ENCODE measurements at regions not wholly inside any gene's neighbourhood (a gene's known extent, or its start where the extent isn't known, plus 50 kb on each side); places are given as distances from the start of the nearest gene placed in this dataset.

DNA sequence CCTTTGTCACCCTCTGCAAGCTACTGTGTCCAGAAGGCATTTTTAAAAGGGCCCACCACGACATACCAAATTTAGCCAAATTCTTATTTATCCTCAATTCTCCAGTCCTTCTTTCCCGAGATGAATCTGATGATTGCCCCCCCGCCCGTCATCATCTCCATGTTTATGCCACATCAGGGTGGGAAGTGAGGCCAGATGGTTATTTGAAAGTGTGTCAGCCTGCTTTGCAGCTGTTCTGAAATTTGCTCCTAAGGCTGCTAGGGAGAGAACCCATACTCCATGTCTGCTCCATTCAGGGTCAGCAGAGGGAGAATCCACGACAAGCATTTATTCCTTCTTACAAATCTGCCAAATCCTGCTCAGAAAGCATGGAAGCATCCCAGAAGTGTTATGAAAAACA lies 337.8 kb downstream of the ADAMTS20 start:
- no peak for FAIRE-seq
- H3K4me3 Mint-ChIP-seq (ENCODE audit: unreplicated experiment), result no peak overlapping the region

DNA sequence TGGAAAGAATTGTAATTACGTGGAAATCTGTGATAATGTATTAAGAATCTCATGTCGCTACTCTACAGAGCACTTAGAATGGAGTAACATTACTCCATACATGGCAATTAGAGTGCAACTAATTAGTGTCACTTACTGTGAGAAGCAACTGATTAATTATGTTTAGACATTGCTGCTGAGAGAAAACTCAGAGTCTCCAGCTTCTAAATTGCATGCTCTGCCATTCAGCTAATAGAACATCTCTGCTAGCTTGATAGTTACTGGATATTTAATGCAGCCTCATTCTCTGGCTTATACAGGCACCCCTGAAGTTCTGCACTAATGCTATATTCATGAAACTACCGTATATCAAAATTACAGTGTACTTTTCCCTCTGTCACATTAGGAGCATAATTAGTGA lies 338.4 kb downstream of the ADAMTS20 start:
- Histone ChIP-seq H3K4me1 (ENCODE audit: insufficient read depth, low read length) (peaks cover 24% of the 10 kb centered on the region), H3K36me3 (ENCODE audit: insufficient read depth, low read length) (no peaks in the 10 kb centered on the region), H3K79me2 (ENCODE audit: insufficient read depth, low read length) (no peaks in the 10 kb centered on the region), H3K4me2 (ENCODE audit: low read length) (no peak overlapping the region), H4K20me1 (ENCODE audit: insufficient read depth, low read length) (no peaks in the 10 kb centered on the region), H3K27me3 (ENCODE audit: insufficient read depth, low read length) (no peaks in the 10 kb centered on the region), H3K27ac (ENCODE audit: low read depth, low read length) (no peak overlapping the region), H3K9me3 (ENCODE audit: insufficient read depth, low read depth, low read length) (no peaks in the 10 kb centered on the region), H3K9ac (ENCODE audit: low read length) (no peak overlapping the region), H2AFZ (ENCODE audit: low read depth, low read length) (no peak overlapping the region), H3K4me3 (ENCODE audit: insufficient read depth, low read depth, low read length) (no peak overlapping the region)
- H3K4me3 Mint-ChIP-seq (ENCODE audit: unreplicated experiment), result no peak overlapping the region
- DNase-seq (ENCODE audit: low read depth) (no peak), FAIRE-seq (no peak)
- no peaks in the 10 kb centered on the region for H3K9me3 Mint-ChIP-seq (ENCODE audit: unreplicated experiment)
- no peaks in the 10 kb centered on the region for H3K36me3 Mint-ChIP-seq (ENCODE audit: low read depth, unreplicated experiment)
- H3K4me1 Mint-ChIP-seq (ENCODE audit: low read depth, unreplicated experiment), result peaks cover 18% of the 10 kb centered on the region
- no peak overlapping the region for H3K27ac Mint-ChIP-seq (ENCODE audit: unreplicated experiment)
- peaks cover 1% of the 10 kb centered on the region for H3K27me3 Mint-ChIP-seq (ENCODE audit: low read depth, unreplicated experiment)
- no peak for TF ChIP-seq EZH2 (IDR thresholded peaks at IDR 0.05; ENCODE audit: insufficient read depth, low read length)
- TF ChIP-seq, protein P1, sequence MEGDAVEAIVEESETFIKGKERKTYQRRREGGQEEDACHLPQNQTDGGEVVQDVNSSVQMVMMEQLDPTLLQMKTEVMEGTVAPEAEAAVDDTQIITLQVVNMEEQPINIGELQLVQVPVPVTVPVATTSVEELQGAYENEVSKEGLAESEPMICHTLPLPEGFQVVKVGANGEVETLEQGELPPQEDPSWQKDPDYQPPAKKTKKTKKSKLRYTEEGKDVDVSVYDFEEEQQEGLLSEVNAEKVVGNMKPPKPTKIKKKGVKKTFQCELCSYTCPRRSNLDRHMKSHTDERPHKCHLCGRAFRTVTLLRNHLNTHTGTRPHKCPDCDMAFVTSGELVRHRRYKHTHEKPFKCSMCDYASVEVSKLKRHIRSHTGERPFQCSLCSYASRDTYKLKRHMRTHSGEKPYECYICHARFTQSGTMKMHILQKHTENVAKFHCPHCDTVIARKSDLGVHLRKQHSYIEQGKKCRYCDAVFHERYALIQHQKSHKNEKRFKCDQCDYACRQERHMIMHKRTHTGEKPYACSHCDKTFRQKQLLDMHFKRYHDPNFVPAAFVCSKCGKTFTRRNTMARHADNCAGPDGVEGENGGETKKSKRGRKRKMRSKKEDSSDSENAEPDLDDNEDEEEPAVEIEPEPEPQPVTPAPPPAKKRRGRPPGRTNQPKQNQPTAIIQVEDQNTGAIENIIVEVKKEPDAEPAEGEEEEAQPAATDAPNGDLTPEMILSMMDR (IDR thresholded peaks at IDR 0.05; ENCODE audit: insufficient read depth, low read depth, low read length), result no peak

More for the DNA sequence above, 337.8 kb downstream of the ADAMTS20 start:
- H3K4me1 Mint-ChIP-seq (ENCODE audit: low read depth, unreplicated experiment), result peaks cover 16% of the 10 kb centered on the region
- DNase-seq (ENCODE audit: low read depth), result no peak
- no peaks in the 10 kb centered on the region for H3K9me3 ChIP-seq (ENCODE audit: insufficient read depth, low read depth, low read length)
- H3K4me1 ChIP-seq (ENCODE audit: insufficient read depth, low read length), result peaks cover 19% of the 10 kb centered on the region
- H3K4me2 ChIP-seq (ENCODE audit: low read length), result no peak overlapping the region
- no peak overlapping the region for H3K27ac Mint-ChIP-seq (ENCODE audit: unreplicated experiment)
- H3K9me3 Mint-ChIP-seq (ENCODE audit: unreplicated experiment), result no peaks in the 10 kb centered on the region
- no peak overlapping the region for H3K4me3 ChIP-seq (ENCODE audit: insufficient read depth, low read depth, low read length)
- no peaks in the 10 kb centered on the region for H3K79me2 ChIP-seq (ENCODE audit: insufficient read depth, low read length)
- peaks cover 1% of the 10 kb centered on the region for H3K27me3 Mint-ChIP-seq (ENCODE audit: low read depth, unreplicated experiment)
- no peaks in the 10 kb centered on the region for H4K20me1 ChIP-seq (ENCODE audit: insufficient read depth, low read length)
- H3K36me3 Mint-ChIP-seq (ENCODE audit: low read depth, unreplicated experiment), result no peaks in the 10 kb centered on the region
- no peak overlapping the region for H3K27ac ChIP-seq (ENCODE audit: low read depth, low read length)
- no peak overlapping the region for H2AFZ ChIP-seq (ENCODE audit: low read depth, low read length)
- TF ChIP-seq EZH2 (IDR thresholded peaks at IDR 0.05; ENCODE audit: insufficient read depth, low read length), result no peak
- TF ChIP-seq, protein P1 (IDR thresholded peaks at IDR 0.05; ENCODE audit: insufficient read depth, low read depth, low read length), result no peak
- no peak overlapping the region for H3K9ac ChIP-seq (ENCODE audit: low read length)
- H3K36me3 ChIP-seq (ENCODE audit: insufficient read depth, low read length), result no peaks in the 10 kb centered on the region
- H3K27me3 ChIP-seq (ENCODE audit: insufficient read depth, low read length), result no peaks in the 10 kb centered on the region

DNA sequence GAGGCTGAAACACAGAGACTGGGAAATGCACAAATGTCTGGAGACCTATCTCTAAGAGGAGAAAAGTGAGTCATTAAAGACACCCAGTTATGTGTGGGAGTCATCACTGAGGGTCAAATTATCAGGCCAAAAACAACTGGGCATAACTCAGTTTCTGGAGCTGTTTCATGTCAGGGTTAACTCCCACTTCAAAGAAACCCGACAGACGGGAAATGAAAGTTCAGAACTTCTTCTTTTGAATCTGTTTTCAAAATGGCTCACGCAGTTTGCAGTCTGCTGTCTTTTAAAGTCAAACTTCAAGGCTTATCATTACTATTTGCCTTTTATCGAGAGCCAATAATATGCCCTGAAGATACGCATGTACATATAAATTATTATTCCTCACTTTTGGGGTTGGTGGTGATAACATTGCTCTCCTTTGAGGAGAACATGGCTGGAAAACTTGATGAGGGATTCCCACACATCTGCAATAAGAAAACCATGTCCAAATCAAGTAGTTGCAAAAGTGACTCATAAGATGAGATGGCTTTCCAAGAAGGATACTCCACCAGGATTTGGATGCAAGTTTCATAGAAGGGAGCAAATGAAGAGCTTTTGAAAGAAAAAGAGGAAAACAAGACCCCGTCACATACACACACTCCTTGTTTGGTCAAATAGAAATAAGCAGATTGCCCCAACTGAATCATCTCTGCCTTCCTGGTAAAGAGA lies 341.4 kb downstream of the ADAMTS20 start:
- Histone ChIP-seq H3K4me2 (ENCODE audit: low read length) (peak overlapping the region; percentile 69), H2AFZ (ENCODE audit: low read depth, low read length) (peak overlapping the region; percentile 35), H3K79me2 (ENCODE audit: insufficient read depth, low read length) (no peaks in the 10 kb centered on the region), H3K4me1 (ENCODE audit: insufficient read depth, low read length) (peaks cover 36% of the 10 kb centered on the region), H3K4me3 (ENCODE audit: insufficient read depth, low read depth, low read length) (no peak overlapping the region), H3K36me3 (ENCODE audit: insufficient read depth, low read length) (no peaks in the 10 kb centered on the region), H4K20me1 (ENCODE audit: insufficient read depth, low read length) (no peaks in the 10 kb centered on the region), H3K9ac (ENCODE audit: low read length) (peak overlapping the region; percentile 77), H3K9me3 (ENCODE audit: insufficient read depth, low read depth, low read length) (no peaks in the 10 kb centered on the region), H3K27me3 (ENCODE audit: insufficient read depth, low read length) (no peaks in the 10 kb centered on the region), H3K27ac (ENCODE audit: low read depth, low read length) (peak overlapping the region; percentile 91)
- DNase-seq (ENCODE audit: low read depth) (peak; percentile 92), FAIRE-seq (peak; percentile 90)
- Mint-ChIP-seq H3K9me3 (ENCODE audit: unreplicated experiment) (no peaks in the 10 kb centered on the region), H3K27me3 (ENCODE audit: low read depth, unreplicated experiment) (peaks cover 1% of the 10 kb centered on the region), H3K4me3 (ENCODE audit: unreplicated experiment) (no peak overlapping the region), H3K36me3 (ENCODE audit: low read depth, unreplicated experiment) (no peaks in the 10 kb centered on the region), H3K27ac (ENCODE audit: unreplicated experiment) (peak overlapping the region; percentile 41), H3K4me1 (ENCODE audit: low read depth, unreplicated experiment) (peaks cover 27% of the 10 kb centered on the region)
- TF ChIP-seq EZH2 (IDR thresholded peaks at IDR 0.05; ENCODE audit: insufficient read depth, low read length), result no peak
- TF ChIP-seq, protein P1 (IDR thresholded peaks at IDR 0.05; ENCODE audit: insufficient read depth, low read depth, low read length), result no peak
